Ishikawa (cell line): ENCODE measurements at regions not wholly inside any gene's neighbourhood (a gene's known extent, or its start where the extent isn't known, plus 50 kb on each side); places are given as distances from the start of the nearest gene placed in this dataset.

Experiments used
- CEBPB ChIP-seq: IDR thresholded peaks from 2 replicates; pipeline ENCODE4 v1.6.1; 2012
- CREB1 ChIP-seq: IDR thresholded peaks from 2 replicates; pipeline ENCODE4 v1.6.1; 2012; ENCODE audit warnings: low read depth
- EGR1 ChIP-seq: IDR thresholded peaks from 2 replicates; pipeline ENCODE4 v1.6.1; 2012
- EP300 ChIP-seq: IDR thresholded peaks from 2 replicates; pipeline ENCODE4 v1.6.1; 2012; ENCODE audit warnings: borderline replicate concordance
- FOXM1 ChIP-seq: IDR thresholded peaks from 2 replicates; pipeline ENCODE4 v1.6.1; 2012; ENCODE audit warnings: low read depth, borderline replicate concordance
- NFIC ChIP-seq: IDR thresholded peaks from 2 replicates; pipeline ENCODE4 v1.6.1; 2012
- RAD21 ChIP-seq: IDR thresholded peaks from 2 replicates; pipeline ENCODE4 v1.6.1; 2012; ENCODE audit warnings: low read depth
- TAF1 ChIP-seq: IDR thresholded peaks from 2 replicates; pipeline ENCODE4 v1.6.1; 2012; ENCODE audit warnings: low read depth, mild to moderate bottlenecking
- TCF12 ChIP-seq: IDR thresholded peaks from 2 replicates; pipeline ENCODE4 v1.6.1; 2012; ENCODE audit warnings: low read depth
- TEAD4 ChIP-seq: IDR thresholded peaks from 2 replicates; pipeline ENCODE4 v1.6.1; 2012
- YY1 ChIP-seq: IDR thresholded peaks from 2 replicates; pipeline ENCODE4 v1.6.1; 2012; ENCODE audit warnings: low read depth
- ZBTB7A ChIP-seq: IDR thresholded peaks from 2 replicates; pipeline ENCODE4 v1.6.1; 2012; ENCODE audit warnings: low read depth
- TF ChIP-seq, protein P1 (sequence below): IDR thresholded peaks from 2 replicates; pipeline ENCODE4 v1.6.1; 2012
- TF ChIP-seq, protein P2 (sequence below): IDR thresholded peaks from 2 replicates; pipeline ENCODE4 v1.6.1; 2012
- TF ChIP-seq, protein P3 (sequence below): IDR thresholded peaks from 2 replicates; pipeline ENCODE4 v1.6.1; 2012; ENCODE audit warnings: low read depth, mild to moderate bottlenecking

DNA sequence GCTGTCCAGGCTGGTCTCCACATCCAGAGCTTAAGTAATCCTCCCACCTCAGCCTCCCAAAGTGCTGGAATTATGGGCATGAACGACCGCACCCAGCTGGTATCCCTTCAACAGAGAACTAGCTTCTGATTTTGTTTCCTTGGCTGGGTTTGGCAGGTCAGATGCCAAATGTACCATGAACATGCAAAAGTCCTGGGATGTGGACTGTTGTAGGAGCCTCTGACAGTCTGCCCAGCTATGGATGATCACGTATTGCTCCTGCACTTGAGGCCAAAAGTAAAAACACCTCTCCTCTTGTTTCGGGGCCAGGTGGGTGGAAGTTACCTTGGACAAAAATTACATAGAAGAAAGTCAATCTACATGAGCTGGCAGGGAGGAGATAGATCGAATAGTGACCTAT, 699.5 kb downstream of the TYW1 start:
- TF ChIP-seq EGR1, result no peak
- TF ChIP-seq TAF1, result no peak
- TF ChIP-seq RAD21, result no peak

DNA sequence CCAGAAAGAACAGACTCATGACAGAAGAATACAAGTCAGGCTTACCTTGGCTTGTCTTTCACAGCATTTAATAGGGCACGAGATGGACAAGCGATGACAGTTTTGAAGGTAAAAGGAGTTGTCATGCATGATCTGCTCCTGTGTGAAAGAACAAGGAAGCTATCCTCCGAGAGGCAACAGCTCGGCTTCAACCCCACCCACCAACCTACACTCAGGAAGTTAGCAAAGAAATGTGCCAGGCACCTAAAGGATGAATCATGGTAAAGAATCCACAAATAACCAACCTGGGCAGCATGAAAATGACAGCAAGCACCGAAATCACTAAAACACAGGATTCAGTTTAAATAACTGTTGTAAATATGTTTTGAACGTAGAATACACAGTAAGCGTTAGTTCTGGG, 700.2 kb downstream of the TYW1 start:
- TF ChIP-seq, protein P1, sequence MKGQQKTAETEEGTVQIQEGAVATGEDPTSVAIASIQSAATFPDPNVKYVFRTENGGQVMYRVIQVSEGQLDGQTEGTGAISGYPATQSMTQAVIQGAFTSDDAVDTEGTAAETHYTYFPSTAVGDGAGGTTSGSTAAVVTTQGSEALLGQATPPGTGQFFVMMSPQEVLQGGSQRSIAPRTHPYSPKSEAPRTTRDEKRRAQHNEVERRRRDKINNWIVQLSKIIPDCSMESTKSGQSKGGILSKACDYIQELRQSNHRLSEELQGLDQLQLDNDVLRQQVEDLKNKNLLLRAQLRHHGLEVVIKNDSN, result no peak
- TF ChIP-seq CREB1 (no peak), CEBPB (no peak), TAF1 (no peak), RAD21 (no peak), FOXM1 (no peak), EP300 (no peak), ZBTB7A (no peak)

DNA sequence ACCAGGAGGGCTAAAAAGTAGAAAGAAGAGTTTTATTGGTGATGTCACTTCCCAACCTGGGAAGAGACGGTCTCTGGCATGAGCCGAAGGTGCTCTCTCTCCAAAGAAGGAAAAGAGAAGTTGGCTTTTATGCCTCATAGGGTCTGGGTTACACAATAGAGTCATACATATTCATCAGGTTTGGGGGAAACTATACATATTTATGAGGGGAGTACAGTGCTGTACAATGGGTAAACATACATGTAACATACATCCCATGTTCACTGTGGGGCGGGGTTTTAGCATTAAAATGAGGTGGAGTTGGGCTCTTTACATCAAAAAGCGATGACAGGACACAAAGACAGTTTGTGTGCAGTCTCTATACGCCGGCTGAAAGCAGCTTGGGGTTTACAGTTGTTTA, 701.7 kb downstream of the TYW1 start:
- TF ChIP-seq TCF12 (no peak), EP300 (no peak), ZBTB7A (no peak), EGR1 (no peak), CREB1 (no peak), RAD21 (no peak), NFIC (no peak), YY1 (no peak), TEAD4 (no peak), FOXM1 (no peak), CEBPB (no peak), TAF1 (no peak)
- TF ChIP-seq, protein P1, result no peak
- TF ChIP-seq, protein P2, sequence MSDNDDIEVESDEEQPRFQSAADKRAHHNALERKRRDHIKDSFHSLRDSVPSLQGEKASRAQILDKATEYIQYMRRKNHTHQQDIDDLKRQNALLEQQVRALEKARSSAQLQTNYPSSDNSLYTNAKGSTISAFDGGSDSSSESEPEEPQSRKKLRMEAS, result no peak
- TF ChIP-seq, protein P3, sequence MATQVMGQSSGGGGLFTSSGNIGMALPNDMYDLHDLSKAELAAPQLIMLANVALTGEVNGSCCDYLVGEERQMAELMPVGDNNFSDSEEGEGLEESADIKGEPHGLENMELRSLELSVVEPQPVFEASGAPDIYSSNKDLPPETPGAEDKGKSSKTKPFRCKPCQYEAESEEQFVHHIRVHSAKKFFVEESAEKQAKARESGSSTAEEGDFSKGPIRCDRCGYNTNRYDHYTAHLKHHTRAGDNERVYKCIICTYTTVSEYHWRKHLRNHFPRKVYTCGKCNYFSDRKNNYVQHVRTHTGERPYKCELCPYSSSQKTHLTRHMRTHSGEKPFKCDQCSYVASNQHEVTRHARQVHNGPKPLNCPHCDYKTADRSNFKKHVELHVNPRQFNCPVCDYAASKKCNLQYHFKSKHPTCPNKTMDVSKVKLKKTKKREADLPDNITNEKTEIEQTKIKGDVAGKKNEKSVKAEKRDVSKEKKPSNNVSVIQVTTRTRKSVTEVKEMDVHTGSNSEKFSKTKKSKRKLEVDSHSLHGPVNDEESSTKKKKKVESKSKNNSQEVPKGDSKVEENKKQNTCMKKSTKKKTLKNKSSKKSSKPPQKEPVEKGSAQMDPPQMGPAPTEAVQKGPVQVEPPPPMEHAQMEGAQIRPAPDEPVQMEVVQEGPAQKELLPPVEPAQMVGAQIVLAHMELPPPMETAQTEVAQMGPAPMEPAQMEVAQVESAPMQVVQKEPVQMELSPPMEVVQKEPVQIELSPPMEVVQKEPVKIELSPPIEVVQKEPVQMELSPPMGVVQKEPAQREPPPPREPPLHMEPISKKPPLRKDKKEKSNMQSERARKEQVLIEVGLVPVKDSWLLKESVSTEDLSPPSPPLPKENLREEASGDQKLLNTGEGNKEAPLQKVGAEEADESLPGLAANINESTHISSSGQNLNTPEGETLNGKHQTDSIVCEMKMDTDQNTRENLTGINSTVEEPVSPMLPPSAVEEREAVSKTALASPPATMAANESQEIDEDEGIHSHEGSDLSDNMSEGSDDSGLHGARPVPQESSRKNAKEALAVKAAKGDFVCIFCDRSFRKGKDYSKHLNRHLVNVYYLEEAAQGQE, result no peak

DNA sequence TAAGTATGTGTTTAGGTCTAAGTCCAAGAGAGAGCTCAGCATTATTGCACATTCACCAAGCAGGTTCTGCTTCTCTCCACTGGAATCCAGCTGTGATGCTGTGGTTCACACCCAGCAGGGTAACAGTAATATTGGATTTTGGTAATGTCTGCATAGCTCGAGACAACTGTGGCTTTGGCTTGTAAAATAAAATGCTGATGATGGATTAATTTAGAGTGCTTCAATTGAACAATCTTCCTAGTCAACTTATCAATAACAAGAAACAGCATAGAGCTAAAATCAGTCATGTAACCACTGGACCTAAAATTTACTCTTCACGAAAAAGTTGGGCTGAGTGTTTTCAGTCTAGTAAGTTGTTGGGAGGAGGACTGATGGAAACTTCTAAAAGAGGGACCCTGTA, 709.2 kb downstream of the TYW1 start:
- TF ChIP-seq ZBTB7A (no peak), FOXM1 (no peak), TEAD4 (no peak), TCF12 (no peak), YY1 (no peak), CREB1 (no peak), RAD21 (no peak), NFIC (no peak), TAF1 (no peak), CEBPB (no peak), EGR1 (no peak)
- TF ChIP-seq, protein P1, result no peak
- TF ChIP-seq, protein P3, result no peak

DNA sequence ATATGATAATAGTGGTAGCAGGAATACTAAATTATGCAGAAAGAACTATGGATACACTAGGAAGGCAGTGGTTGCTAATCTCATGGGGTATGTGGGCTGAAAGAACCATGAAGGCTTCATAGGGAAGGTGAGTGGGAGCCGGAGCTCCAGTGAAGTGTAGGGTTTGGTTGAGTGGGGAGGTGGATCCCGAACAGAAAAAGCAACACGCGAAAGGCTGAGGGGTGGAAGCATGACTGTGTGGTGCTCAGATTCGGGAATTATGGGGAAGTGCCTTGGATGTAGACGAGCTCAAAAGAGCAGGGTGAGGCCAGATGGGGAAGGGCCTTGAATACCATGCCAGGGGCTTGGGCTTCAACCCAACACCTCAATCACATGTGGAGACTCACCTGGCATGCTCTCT, 715.1 kb downstream of the TYW1 start:
- TF ChIP-seq TAF1 (no peak), RAD21 (no peak), EGR1 (no peak)
- TF ChIP-seq, protein P1, result no peak

DNA sequence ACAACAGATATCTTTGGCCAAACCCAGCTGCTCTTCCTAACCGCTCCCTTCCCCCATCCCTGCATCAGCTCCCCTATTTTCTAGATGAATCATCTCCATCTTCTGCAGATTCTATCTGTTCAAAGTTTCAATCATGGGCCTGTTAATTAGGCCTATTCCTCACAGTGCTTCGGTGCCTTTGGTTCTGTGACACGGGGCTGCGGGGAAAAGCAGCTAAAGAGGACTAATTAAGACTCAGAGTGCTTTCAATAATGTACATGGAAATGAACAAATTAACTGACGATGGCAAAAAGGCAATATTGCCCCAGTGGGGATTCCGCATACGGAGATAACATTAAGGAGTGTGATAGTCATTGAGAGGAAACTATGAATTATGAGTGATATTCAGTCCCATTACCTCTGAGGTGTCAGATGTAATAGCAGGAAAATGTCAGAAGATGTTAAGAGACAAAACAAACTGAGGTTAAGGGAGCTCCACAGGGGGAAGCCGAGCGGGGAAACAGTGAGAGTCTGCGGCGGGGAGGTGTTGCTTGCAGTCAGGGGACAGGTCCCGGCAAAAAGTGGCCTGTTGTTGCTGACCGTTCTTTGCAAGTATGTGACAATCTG, 716.9 kb downstream of the TYW1 start:
- TF ChIP-seq TAF1 (no peak), ZBTB7A (no peak), TCF12 (no peak), TEAD4 (no peak), CEBPB (no peak), RAD21 (no peak), YY1 (no peak), FOXM1 (no peak), EGR1 (no peak), CREB1 (no peak), EP300 (no peak), NFIC (no peak)
- TF ChIP-seq, protein P1, result no peak
- TF ChIP-seq, protein P3, result no peak
- TF ChIP-seq, protein P2, result no peak
